Vagina (tissue), 2 donors: ENCODE measurements at regions not wholly inside any gene's neighbourhood (a gene's known extent, or its start where the extent isn't known, plus 50 kb on each side); places are given as distances from the start of the nearest gene placed in this dataset.
A peak's percentile ranks its signal among the peaks of the same experiment; 100 is the strongest.

Experiments used
- DNase-seq, 2 donors: peaks; one replicate each; pipeline ENCODE4 v3.0.0-alpha.2; 2017; ENCODE audit errors: extremely low spot score in 2 of 2
- H3K27ac ChIP-seq: fragments of 200-600 bp; sonication (generic); one replicate; pipeline ENCODE4 v1.5.1; 2019
- H3K27me3 ChIP-seq: fragments of 200-600 bp; sonication (generic); one replicate; pipeline ENCODE4 v1.5.1; 2019
- H3K36me3 ChIP-seq, 2 donors: fragments of 200-600 bp; sonication (generic); one replicate each; pipeline ENCODE4 v1.5.1; 2017 to 2019
- H3K4me1 ChIP-seq: fragments of 200-600 bp; sonication (generic); one replicate; pipeline ENCODE4 v1.5.1; 2019
- H3K4me3 ChIP-seq, 2 donors: fragments of 200-600 bp; sonication (generic); 1 replicate in 1 of 2; 2 replicates in 1 of 2; pipeline ENCODE4 v1.5.1; 2016 to 2019
- H3K9me3 ChIP-seq: fragments of 200-600 bp; sonication (generic); one replicate; pipeline ENCODE4 v1.5.1; 2019
- CTCF ChIP-seq, 3 experiments: fragments of 450-650 bp in 2 of 3; fragments of 200-600 bp in 1 of 3; sonication (generic) in 1 of 3; IDR thresholded peaks; one replicate each; pipeline ENCODE4 v1.5.1; 2017 to 2019; ENCODE audit warnings: antibody characterized with exemption in 3 of 3, mild to moderate bottlenecking in 2 of 3, moderate library complexity in 2 of 3
- POLR2A ChIP-seq, 2 donors: fragments of 450-650 bp; IDR thresholded peaks; one replicate each; pipeline ENCODE4 v1.6.1; 2017; ENCODE audit warnings: antibody characterized with exemption in 2 of 2, mild to moderate bottlenecking in 2 of 2, moderate library complexity in 2 of 2
- POLR2AphosphoS5 ChIP-seq, 2 donors: sonication (generic); formaldehyde crosslinking; IDR thresholded peaks; one replicate each; pipeline ENCODE4 v1.9.0; 2017; ENCODE audit warnings: antibody characterized with exemption in 2 of 2, mild to moderate bottlenecking in 2 of 2, low read depth in 1 of 2; ENCODE audit not compliant: insufficient read depth in 1 of 2
- intact Hi-C: fragments of 100-400 bp; cut with DNase I; formaldehyde crosslinking; loops from one replicate; pipeline ENCODE4 v1.15.1; 2023

- Histone ChIP-seq H3K9me3 (no peaks in the 10 kb centered on the region), H3K27me3 (no peaks in the 10 kb centered on the region), H3K36me3 (no peaks in the 10 kb centered on the region), H3K4me3 (no peak overlapping the region), H3K27ac (no peak overlapping the region), H3K4me1 (no peaks in the 10 kb centered on the region)
- intact Hi-C loops = no loop called here
- DNase-seq = no peak
- TF ChIP-seq CTCF (IDR thresholded peaks at IDR 0.05) (no peak), POLR2AphosphoS5 (IDR thresholded peaks at IDR 0.05; ENCODE audit: insufficient read depth in 1 of 2, low read depth in 1 of 2) (no peak)
These were observed 148.4 kb downstream of the C5orf15 start for GRCh38 chr5:133819977-133820471.

- H3K36me3 ChIP-seq = no peaks in the 10 kb centered on the region
- H3K4me3 ChIP-seq = no peak overlapping the region
- no peak for DNase-seq
- no peak for TF ChIP-seq POLR2A (IDR thresholded peaks at IDR 0.05)
- TF ChIP-seq CTCF (IDR thresholded peaks at IDR 0.05) = no peak
- TF ChIP-seq POLR2AphosphoS5 (IDR thresholded peaks at IDR 0.05; ENCODE audit: insufficient read depth in 1 of 2, low read depth in 1 of 2) = no peak
- H3K27me3 ChIP-seq = no peaks in the 10 kb centered on the region
- H3K9me3 ChIP-seq = no peaks in the 10 kb centered on the region
- intact Hi-C loops = no loop called here
- no peaks in the 10 kb centered on the region for H3K4me1 ChIP-seq
- H3K27ac ChIP-seq = no peak overlapping the region
These were observed 149.4 kb downstream of the C5orf15 start for GRCh38 chr5:133818869-133819600.

GRCh38 chr5:133818031-133818431, 150.4 kb downstream of the C5orf15 start:
- Histone ChIP-seq H3K9me3 (no peaks in the 10 kb centered on the region), H3K36me3 (no peaks in the 10 kb centered on the region), H3K4me1 (no peaks in the 10 kb centered on the region), H3K27ac (no peak overlapping the region), H3K4me3 (no peak overlapping the region), H3K27me3 (no peaks in the 10 kb centered on the region)
- TF ChIP-seq CTCF (IDR thresholded peaks at IDR 0.05) (no peak), POLR2A (IDR thresholded peaks at IDR 0.05) (no peak), POLR2AphosphoS5 (IDR thresholded peaks at IDR 0.05; ENCODE audit: insufficient read depth in 1 of 2, low read depth in 1 of 2) (peak in 1 of 2 donors; percentile 33)
- DNase-seq = no peak
- intact Hi-C loops = no loop called here

- Histone ChIP-seq H3K9me3 (no peaks in the 10 kb centered on the region), H3K4me1 (no peaks in the 10 kb centered on the region), H3K27me3 (no peaks in the 10 kb centered on the region), H3K4me3 (no peak overlapping the region), H3K27ac (no peak overlapping the region), H3K36me3 (no peaks in the 10 kb centered on the region)
- intact Hi-C loops = no loop called here
- TF ChIP-seq POLR2AphosphoS5 (IDR thresholded peaks at IDR 0.05; ENCODE audit: insufficient read depth in 1 of 2, low read depth in 1 of 2) = no peak
- no peak for TF ChIP-seq POLR2A (IDR thresholded peaks at IDR 0.05)
- no peak for TF ChIP-seq CTCF (IDR thresholded peaks at IDR 0.05)
- DNase-seq = no peak
These were observed 151.0 kb downstream of the C5orf15 start for GRCh38 chr5:133817456-133817855.

- Histone ChIP-seq H3K4me3 (no peak overlapping the region), H3K36me3 (no peaks in the 10 kb centered on the region), H3K4me1 (no peaks in the 10 kb centered on the region), H3K27me3 (no peaks in the 10 kb centered on the region), H3K9me3 (no peaks in the 10 kb centered on the region), H3K27ac (no peak overlapping the region)
- TF ChIP-seq POLR2AphosphoS5 (IDR thresholded peaks at IDR 0.05; ENCODE audit: insufficient read depth in 1 of 2, low read depth in 1 of 2) (no peak), CTCF (IDR thresholded peaks at IDR 0.05) (no peak), POLR2A (IDR thresholded peaks at IDR 0.05) (no peak)
- intact Hi-C loops = no loop called here
- DNase-seq = no peak
These were observed 151.6 kb downstream of the C5orf15 start for GRCh38 chr5:133816791-133817190.
